Stimulated activated CD4-positive, alpha-beta T cell treated with anti-CD3 and anti-CD28 coated beads, Interleukin-4, amount 100 ng/mL, for 24 hours (primary cell): ENCODE measurements at regions not wholly inside any gene's neighbourhood (a gene's known extent, or its start where the extent isn't known, plus 50 kb on each side); places are given as distances from the start of the nearest gene placed in this dataset.
A peak's percentile ranks its signal among the peaks of the same experiment; 100 is the strongest.

ENCODE experiments used
- DNase-seq: peaks from one replicate; pipeline ENCODE4 v3.0.0-alpha.2; 2020

GRCh38 chr12:107322063-107322462 is 228.7 kb upstream of the CRY1 start:
- peak; percentile 43 for DNase-seq

DNA sequence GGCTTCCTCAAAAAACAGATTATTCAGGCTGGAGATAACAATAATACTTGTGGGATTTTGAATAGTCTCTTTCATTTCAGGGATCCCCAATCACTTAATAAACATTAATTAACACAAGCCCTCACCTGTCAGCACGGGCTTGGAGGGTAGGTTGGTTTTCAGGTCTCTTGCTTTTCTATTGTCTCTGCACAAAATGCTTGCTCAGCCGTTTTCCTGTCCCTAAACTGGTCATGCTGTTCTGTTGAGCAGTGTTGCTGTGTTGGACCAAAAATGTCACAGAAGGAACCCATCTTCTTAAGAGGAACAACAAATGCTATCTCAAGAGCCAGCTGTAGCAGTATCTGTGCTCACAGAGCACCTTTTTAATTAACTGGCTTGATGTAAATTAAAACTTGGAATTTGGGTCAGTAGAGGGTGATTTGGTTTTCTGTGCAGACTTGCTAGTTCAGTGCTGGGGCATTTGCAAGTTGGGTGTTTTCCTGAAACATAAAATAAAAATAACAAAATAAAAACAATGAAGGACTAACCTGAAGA is 231.8 kb upstream of the CRY1 start:
- DNase-seq, result no peak

DNA sequence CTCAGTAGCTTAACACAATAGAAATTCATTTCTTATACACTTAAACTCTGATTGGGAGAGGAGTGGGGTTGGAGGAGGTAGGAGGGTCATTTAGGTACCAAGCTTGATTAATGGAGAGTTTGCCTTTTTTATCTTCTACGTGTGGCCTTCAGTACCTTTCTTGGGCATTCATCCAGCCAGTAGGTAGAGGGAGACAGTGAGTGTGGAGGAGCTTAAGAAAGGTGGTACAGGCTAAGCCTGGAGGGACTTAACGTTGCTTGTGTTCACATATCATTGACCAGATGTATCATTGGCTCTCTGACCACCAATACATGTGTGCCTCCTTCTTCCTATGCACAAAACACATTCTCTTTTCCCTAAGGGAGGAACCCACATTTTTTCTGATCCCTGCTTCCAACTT is 232.9 kb upstream of the CRY1 start:
- DNase-seq, result no peak

- no peak for DNase-seq
Measured at GRCh38 chr12:107327651-107328182, 234.4 kb upstream of the CRY1 start.

GRCh38 chr12:107328442-107329133 is 235.2 kb upstream of the CRY1 start:
- DNase-seq, result no peak

GRCh38 chr12:107329569-107330324 is 236.4 kb upstream of the CRY1 start:
- DNase-seq, result no peak

- no peak for DNase-seq
Measured at GRCh38 chr12:107330831-107331431, 237.6 kb upstream of the CRY1 start.

- DNase-seq, result no peak
Measured at GRCh38 chr12:107331471-107331870, 238.1 kb upstream of the CRY1 start.

- DNase-seq, result no peak
Measured at GRCh38 chr12:107331912-107332311, 238.6 kb upstream of the CRY1 start.

GRCh38 chr12:107332743-107333142 is 239.4 kb upstream of the CRY1 start:
- no peak for DNase-seq

DNA sequence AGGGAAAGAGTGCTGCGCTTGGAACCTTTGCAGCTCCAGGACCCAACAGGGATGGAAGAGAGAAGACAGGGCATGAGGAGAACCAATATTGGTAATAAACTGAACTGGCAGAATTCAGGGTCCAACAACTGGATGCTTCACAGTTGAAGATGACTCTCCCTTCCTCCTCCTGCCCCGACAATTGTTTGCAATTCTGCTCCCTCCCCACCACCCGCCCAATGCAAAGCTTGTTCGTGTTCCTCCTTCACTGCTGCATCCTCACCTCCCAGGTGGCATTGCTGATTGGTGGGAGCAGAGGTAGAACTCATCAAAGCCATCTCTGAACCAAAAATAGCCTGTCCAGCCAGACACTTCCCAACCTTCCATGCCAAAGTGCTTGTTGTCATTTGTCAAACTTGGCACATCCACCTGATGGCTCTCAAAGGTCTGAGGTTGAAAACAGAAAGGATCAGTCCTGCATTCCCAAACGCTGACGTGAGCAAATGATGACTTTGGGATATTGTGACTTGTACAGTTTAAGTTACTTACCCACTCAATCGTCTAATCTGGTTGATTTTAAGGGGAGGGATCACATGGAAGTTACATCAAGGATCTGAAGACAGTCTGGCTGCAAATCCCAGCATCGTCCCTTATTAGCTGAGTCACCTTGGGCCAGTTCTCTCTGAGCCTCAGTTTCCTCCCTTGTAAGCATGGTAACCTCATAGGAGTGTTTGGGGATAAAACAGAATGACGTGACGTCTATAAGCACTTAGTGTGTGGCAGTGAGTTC is 242.6 kb upstream of the CRY1 start:
- DNase-seq, result no peak

DNA sequence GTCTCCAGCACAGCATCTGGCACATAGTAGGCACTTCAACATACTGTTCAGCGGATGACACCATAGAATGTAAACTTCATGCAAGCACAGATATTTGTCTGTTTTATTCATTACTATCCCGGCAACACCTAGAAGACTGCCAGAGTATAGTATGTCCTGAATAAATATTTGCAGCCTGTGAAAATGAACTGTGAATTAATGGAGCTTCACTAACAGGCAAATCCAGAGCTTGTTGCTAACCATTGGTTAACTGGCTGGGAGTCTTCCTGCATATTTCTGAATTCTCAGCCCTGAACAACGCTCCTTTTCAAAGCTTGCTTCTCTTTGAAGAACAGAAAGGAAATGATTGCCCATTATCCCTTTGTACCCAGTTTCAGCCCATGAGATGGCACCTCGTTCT is 243.3 kb upstream of the CRY1 start:
- no peak for DNase-seq

DNA sequence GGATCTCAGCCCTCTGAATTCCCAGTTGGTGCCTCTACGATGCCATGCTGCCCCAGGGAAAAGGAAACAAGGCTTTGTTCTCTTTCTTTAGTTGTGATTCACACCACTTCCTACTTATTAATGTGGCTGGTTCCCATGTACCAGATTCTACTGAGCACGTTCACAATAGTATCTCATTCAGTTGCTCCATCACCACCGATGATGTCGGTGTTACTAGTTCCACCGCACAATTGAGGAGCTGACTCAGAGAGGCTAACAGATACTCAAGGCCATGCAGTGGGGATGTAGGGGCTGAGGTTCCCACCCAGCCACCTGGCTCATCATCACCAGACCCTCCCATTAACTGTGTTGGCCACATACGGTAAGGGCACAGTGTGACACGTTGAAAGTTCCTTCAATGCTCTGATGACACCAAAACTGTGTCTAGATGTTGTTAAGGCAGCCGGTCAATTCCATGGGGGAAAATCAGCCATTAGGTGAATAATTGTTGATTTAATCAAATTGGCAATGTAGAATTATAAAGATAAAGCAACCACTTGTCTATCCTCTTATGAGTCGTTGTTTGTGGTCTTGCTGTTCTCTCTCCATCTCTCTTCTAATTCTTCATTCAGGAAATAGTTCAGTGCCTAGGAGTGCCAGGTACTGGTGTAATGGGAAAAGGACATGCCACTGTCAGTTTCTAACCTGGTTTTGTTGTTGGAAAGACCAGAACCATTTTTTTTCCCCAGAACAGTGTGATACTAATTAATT is 244.2 kb upstream of the CRY1 start:
- peak; percentile 17 for DNase-seq

- no peak for DNase-seq
Measured at GRCh38 chr12:107339487-107339886, 246.1 kb upstream of the CRY1 start.

DNA sequence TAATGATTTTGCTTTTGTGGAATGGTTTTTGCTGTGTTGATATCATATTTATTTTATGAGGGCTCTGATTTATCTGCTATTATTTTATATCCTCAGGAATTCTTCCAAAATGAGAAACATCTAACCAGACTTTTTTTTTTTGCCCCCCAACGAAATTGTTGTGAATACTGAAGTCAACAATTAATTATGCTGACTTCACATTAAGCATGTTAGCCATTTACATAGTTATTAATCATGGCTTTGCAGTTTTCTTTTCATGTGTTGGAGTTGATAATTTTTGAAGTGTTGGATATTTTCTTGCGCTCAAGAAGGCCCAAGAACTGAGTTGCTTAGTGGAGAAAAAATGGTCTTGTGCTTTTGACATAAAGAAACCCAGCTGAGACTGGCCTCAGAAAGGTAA is 246.6 kb upstream of the CRY1 start:
- DNase-seq, result no peak

DNA sequence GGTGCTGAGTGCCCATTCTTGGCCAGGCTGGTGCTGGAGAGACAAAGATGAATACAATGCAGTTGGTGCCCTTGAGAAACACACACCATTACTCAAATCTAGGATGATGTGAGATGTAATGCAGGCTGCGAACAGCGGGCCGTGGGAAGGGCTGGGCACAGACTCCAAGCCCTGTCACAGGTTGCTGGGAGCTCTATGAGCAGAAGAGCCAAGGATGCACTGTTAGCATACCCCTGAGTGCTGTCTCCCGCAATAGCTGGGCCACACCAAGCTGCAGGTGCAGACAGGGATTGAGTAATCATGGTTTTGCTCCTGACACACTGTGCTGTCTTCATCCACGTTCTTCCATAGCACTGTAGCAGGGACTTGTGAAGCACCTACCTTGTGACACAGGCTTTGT is 247.5 kb upstream of the CRY1 start:
- no peak for DNase-seq

GRCh38 chr12:107344035-107344808 is 250.9 kb upstream of the CRY1 start:
- no peak for DNase-seq

GRCh38 chr12:107347261-107347660 is 253.9 kb upstream of the CRY1 start:
- no peak for DNase-seq

- DNase-seq, result no peak
Measured at GRCh38 chr12:107349008-107349747, 255.8 kb upstream of the CRY1 start.

GRCh38 chr12:107349839-107350238 is 256.5 kb upstream of the CRY1 start:
- no peak for DNase-seq

DNA sequence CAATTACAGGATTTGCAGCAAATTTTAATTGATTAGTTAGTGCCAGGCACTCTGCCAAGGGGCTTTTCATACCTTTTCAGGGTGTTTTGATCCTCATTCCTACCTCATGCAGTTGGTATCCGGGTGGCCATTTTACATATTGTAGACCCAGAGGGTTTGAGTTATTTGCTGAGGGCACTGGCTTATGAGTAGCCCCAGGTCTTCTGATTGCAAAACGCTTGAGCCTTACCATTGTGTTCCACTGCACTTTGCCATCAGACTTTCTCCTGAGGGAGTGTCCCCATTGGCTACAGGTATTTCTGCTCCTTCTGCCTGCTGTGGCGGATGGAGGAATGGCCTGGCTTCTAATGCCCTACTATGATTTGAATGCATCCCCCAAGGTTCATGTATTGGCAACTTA is 257.8 kb upstream of the CRY1 start:
- no peak for DNase-seq
